B cell (primary cell): ENCODE measurements at regions not wholly inside any gene's neighbourhood (a gene's known extent, or its start where the extent isn't known, plus 50 kb on each side); places are given as distances from the start of the nearest gene placed in this dataset.
"Not testable (repeated sequence)": the region's sequence is repeated elsewhere in the genome, so short reads cannot be mapped to it uniquely, and the experiment has no call there.

Source experiments
- ATAC-seq: fragments of 200-7000 bp; cut with Tn5 transposase; one replicate; pipeline ENCODE4 v1.10.0; 2021; ENCODE audit warnings: low read depth, mild to moderate bottlenecking, moderate number of reproducible peaks, moderate library complexity
- CTCF ChIA-PET: fragments of 350-600 bp; sonication (Branson Sonifier 250); formaldehyde crosslinking; loops from one replicate; lab custom pipeline; 2021; ENCODE audit warnings: antibody characterized with exemption, inconsistent platforms; lab: Charles Lee
- POLR2A ChIA-PET: fragments of 350-600 bp; sonication (Branson Sonifier 250); formaldehyde crosslinking; loops from one replicate; lab custom pipeline; 2021; ENCODE audit warnings: antibody characterized with exemption; lab: Charles Lee
- DNase-seq: peaks from one replicate; pipeline ENCODE4 v3.0.0; 2013
- H2AFZ ChIP-seq: 2 replicates; pipeline ENCODE4 v1.6.1; 2012; ENCODE audit warnings: mild to moderate bottlenecking, low read depth, low read length; ENCODE audit not compliant: insufficient read depth, poor library complexity, severe bottlenecking
- H3K27ac ChIP-seq, 2 donors: 1 replicate in 1 of 2; 2 replicates in 1 of 2; pipeline ENCODE4 v1.5.1; 2012 to 2013; ENCODE audit warnings: low read length in 2 of 2, mild to moderate bottlenecking in 2 of 2, moderate library complexity in 1 of 2
- H3K27me3 ChIP-seq, 4 experiments: fragments of 200-600 bp in 1 of 4; sonication (generic) in 1 of 4; replicated peaks in 1 of 4; 1 replicate in 2 of 4; 2 replicates in 2 of 4; pipeline versions ENCODE4 v1.6.1 to v1.7.0; 2013 to 2016; ENCODE audit warnings: low read length in 3 of 4, mild to moderate bottlenecking in 2 of 4, mixed read lengths in 1 of 4, moderate library complexity in 1 of 4; ENCODE audit not compliant: insufficient read depth in 4 of 4, control insufficient read depth in 3 of 4; ENCODE audit errors: control extremely low read depth in 1 of 4
- H3K36me3 ChIP-seq, 2 experiments: replicated peaks in 1 of 2; 1 replicate in 1 of 2; 2 replicates in 1 of 2; pipeline versions ENCODE4 v1.6.1 to v1.7.1; 2013; ENCODE audit warnings: low read length in 1 of 2; ENCODE audit not compliant: insufficient read depth in 2 of 2, control insufficient read depth in 1 of 2; ENCODE audit errors: control extremely low read depth in 1 of 2, extremely low read depth in 1 of 2
- H3K4me1 ChIP-seq, 2 donors: fragments of 200-600 bp in 1 of 2; sonication (generic) in 1 of 2; 1 replicate in 1 of 2; 2 replicates in 1 of 2; pipeline versions ENCODE4 v1.5.1 to v1.6.1; 2013 to 2017; ENCODE audit warnings: low read length in 2 of 2; ENCODE audit not compliant: control insufficient read depth in 2 of 2, insufficient read depth in 2 of 2
- H3K4me2 ChIP-seq: replicated peaks from 2 replicates; pipeline ENCODE3; 2012; ENCODE audit warnings: mild to moderate bottlenecking, low read depth, low read length; ENCODE audit not compliant: poor library complexity, severe bottlenecking
- H3K4me3 ChIP-seq, 5 experiments: fragments of 200-600 bp in 1 of 5; sonication (generic) in 1 of 5; 1 replicate in 3 of 5; 2 replicates in 2 of 5; pipeline versions ENCODE4 v1.5.1 to v1.7.0; 2011 to 2016; ENCODE audit warnings: low read length in 4 of 5, mild to moderate bottlenecking in 4 of 5, low read depth in 2 of 5, control low read depth in 1 of 5, moderate library complexity in 1 of 5; ENCODE audit not compliant: insufficient read depth in 1 of 5; ENCODE audit errors: control extremely low read depth in 1 of 5, extremely low read depth in 1 of 5
- H3K79me2 ChIP-seq: fragments of 200-600 bp; sonication (generic); one replicate; pipeline ENCODE4 v1.6.0; 2016; ENCODE audit warnings: low read length; ENCODE audit not compliant: control insufficient read depth, insufficient read depth
- H3K9ac ChIP-seq: fragments of 200-600 bp; sonication (generic); 2 replicates; pipeline ENCODE4 v1.6.1; 2017; ENCODE audit warnings: mild to moderate bottlenecking, low read length, moderate library complexity
- H3K9me3 ChIP-seq, 3 donors: one replicate each; pipeline versions ENCODE4 v1.6.1 to v1.7.1; 2013; ENCODE audit warnings: low read length in 2 of 3; ENCODE audit not compliant: control insufficient read depth in 2 of 3, insufficient read depth in 1 of 3; ENCODE audit errors: control extremely low read depth in 1 of 3
- H4K20me1 ChIP-seq: 2 replicates; pipeline ENCODE4 v1.6.0; 2012; ENCODE audit warnings: mild to moderate bottlenecking, low read length; ENCODE audit not compliant: insufficient read depth, control insufficient read depth, poor library complexity, severe bottlenecking
- H3K27ac Mint-ChIP-seq: one replicate; pipeline ENCODE4 v1.8.0; 2021; ENCODE audit warnings: mixed read lengths
- H3K27me3 Mint-ChIP-seq: one replicate; pipeline ENCODE4 v1.8.0; 2021; ENCODE audit warnings: mixed read lengths
- H3K4me1 Mint-ChIP-seq: one replicate; pipeline ENCODE4 v1.8.0; 2021; ENCODE audit warnings: mixed read lengths
- H3K4me3 Mint-ChIP-seq: one replicate; pipeline ENCODE4 v1.8.0; 2021; ENCODE audit warnings: mixed read lengths
- H3K9me3 Mint-ChIP-seq: one replicate; pipeline ENCODE4 v1.8.0; 2022; ENCODE audit warnings: mixed read lengths; ENCODE audit not compliant: insufficient read depth
- EZH2 ChIP-seq: IDR thresholded peaks from 2 replicates; pipeline ENCODE4 v1.6.1; 2012; ENCODE audit warnings: borderline replicate concordance, low read depth, mild to moderate bottlenecking, moderate library complexity, low read length; ENCODE audit not compliant: insufficient read depth, poor library complexity, severe bottlenecking
- WGBS: methylation state at CpG from one replicate; pipeline ENCODE4 v1.1.5; 2013; ENCODE audit warnings: missing lambda C conversion rate; ENCODE audit not compliant: insufficient coverage; 5-methylcytosine and 5-hydroxymethylcytosine counted together
- intact Hi-C: fragments of 100-400 bp; cut with micrococcal nuclease; formaldehyde crosslinking; loops from one replicate; pipeline ENCODE4 v1.10.0; 2022
- TF ChIP-seq, protein P1 (sequence below): fragments of 200-600 bp; IDR thresholded peaks from one replicate; pipeline ENCODE4 v1.8.0; 2022; ENCODE audit warnings: antibody characterized with exemption, mild to moderate bottlenecking

DNA sequence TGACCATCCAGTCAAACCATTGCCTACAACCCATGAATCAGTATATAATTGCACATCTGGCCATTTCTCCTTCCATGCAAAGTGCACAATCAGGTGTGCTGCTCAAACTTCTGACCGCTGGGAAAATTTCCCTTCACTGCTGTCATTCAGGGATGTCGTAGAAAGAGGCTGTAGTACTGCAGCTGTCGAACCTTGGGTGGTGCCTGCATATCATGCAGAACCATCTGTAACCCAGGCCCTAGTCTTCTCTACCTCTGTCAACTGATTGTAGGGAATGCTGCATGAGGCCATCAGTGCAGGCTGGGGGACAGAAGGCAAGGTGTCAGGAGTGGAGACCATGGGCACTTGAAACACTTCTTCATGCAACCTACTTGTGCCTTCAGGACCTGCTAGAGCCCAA, 267.5 kb downstream of the CALCRL start:
- 100% methylated on average over 3 of the region's 3 CpGs for WGBS
- Histone ChIP-seq H3K4me2 (no peak overlapping the region), H3K4me3 (no peak overlapping the region), H3K36me3 (no peaks in the 10 kb centered on the region), H3K27ac (no peak overlapping the region), H4K20me1 (no peaks in the 10 kb centered on the region), H3K9ac (no peak overlapping the region), H3K79me2 (no peaks in the 10 kb centered on the region), H3K4me1 (no peaks in the 10 kb centered on the region), H2AFZ (no peak overlapping the region), H3K9me3 (no peaks in the 10 kb centered on the region), H3K27me3 (no peaks in the 10 kb centered on the region)
- Mint-ChIP-seq H3K27ac (no peak overlapping the region), H3K9me3 (no peaks in the 10 kb centered on the region), H3K4me3 (no peak overlapping the region), H3K4me1 (no peaks in the 10 kb centered on the region), H3K27me3 (no peaks in the 10 kb centered on the region)
- intact Hi-C loops, result no loop called here
- DNase-seq (no peak), ATAC-seq (no peak)
- ChIA-PET POLR2A (no interaction called here), CTCF (no interaction called here)
- no peak for TF ChIP-seq EZH2
- TF ChIP-seq, protein P1, sequence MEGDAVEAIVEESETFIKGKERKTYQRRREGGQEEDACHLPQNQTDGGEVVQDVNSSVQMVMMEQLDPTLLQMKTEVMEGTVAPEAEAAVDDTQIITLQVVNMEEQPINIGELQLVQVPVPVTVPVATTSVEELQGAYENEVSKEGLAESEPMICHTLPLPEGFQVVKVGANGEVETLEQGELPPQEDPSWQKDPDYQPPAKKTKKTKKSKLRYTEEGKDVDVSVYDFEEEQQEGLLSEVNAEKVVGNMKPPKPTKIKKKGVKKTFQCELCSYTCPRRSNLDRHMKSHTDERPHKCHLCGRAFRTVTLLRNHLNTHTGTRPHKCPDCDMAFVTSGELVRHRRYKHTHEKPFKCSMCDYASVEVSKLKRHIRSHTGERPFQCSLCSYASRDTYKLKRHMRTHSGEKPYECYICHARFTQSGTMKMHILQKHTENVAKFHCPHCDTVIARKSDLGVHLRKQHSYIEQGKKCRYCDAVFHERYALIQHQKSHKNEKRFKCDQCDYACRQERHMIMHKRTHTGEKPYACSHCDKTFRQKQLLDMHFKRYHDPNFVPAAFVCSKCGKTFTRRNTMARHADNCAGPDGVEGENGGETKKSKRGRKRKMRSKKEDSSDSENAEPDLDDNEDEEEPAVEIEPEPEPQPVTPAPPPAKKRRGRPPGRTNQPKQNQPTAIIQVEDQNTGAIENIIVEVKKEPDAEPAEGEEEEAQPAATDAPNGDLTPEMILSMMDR, result no peak

DNA sequence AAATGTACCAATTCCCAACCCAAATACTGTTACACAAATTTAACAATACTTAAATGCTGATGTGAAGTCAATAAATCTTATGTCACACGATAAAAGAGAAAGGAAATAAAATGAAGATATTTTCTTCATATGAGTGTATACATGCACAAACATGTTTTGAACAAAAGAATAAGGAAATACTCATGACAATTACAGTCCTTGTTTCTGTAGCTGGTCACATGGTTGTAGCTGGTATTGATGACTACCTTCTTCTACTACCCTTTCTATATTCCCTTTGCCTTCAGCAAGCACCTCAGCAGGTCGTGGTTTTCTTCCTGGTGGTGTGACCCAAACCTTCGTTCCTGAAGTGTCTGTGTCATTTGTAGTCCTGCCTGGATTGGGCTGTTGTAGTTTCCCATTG, 269.2 kb downstream of the CALCRL start:
- H3K4me1 ChIP-seq, DNase-seq, H3K27me3 Mint-ChIP-seq, H3K4me3 Mint-ChIP-seq, POLR2A ChIA-PET, H4K20me1 ChIP-seq, H3K4me3 ChIP-seq, H3K4me1 Mint-ChIP-seq, H3K36me3 ChIP-seq, H3K27ac ChIP-seq, H3K9ac ChIP-seq, H3K9me3 ChIP-seq, CTCF ChIA-PET, H3K27me3 ChIP-seq, H2AFZ ChIP-seq, H3K9me3 Mint-ChIP-seq, H3K4me2 ChIP-seq, intact Hi-C loops, H3K79me2 ChIP-seq, ATAC-seq, H3K27ac Mint-ChIP-seq: not testable (repeated sequence)
- whole genome bisulfite sequencing, result 67% methylated on average over 2 of the region's 3 CpGs
